Stimulated activated CD4-positive, alpha-beta T cell treated with anti-CD3 and anti-CD28 coated beads, Interleukin-2, amount 100 ng/mL, for 48 hours (primary cell): ENCODE measurements at regions not wholly inside any gene's neighbourhood (a gene's known extent, or its start where the extent isn't known, plus 50 kb on each side); places are given as distances from the start of the nearest gene placed in this dataset.
"Not testable (repeated sequence)": the region's sequence is repeated elsewhere in the genome, so short reads cannot be mapped to it uniquely, and the experiment has no call there.

ENCODE experiments used
- DNase-seq, 2 donors: peaks; one replicate each; pipeline ENCODE4 v3.0.0-alpha.2; 2020

DNA sequence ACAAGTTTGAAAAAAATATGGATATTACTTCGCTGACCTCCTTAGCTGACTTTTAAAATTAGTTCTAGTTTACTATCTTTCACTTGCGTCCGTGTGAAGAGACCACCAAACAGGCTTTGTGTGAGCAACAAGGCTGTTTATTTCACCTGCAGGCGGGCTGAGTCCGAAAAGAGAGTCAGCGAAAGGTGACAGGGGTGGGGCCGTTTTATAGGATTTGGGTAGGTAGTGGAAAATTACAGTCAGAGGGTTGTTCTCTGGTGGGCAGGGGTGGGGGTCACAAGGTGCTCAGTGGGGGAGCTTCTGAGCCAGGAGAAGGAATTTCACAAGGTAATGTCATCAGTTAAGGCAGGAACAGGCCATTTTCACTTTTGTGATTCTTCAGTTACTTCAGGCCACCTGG is 203.7 kb downstream of the POM121L12 start:
- not testable (repeated sequence) for DNase-seq

DNA sequence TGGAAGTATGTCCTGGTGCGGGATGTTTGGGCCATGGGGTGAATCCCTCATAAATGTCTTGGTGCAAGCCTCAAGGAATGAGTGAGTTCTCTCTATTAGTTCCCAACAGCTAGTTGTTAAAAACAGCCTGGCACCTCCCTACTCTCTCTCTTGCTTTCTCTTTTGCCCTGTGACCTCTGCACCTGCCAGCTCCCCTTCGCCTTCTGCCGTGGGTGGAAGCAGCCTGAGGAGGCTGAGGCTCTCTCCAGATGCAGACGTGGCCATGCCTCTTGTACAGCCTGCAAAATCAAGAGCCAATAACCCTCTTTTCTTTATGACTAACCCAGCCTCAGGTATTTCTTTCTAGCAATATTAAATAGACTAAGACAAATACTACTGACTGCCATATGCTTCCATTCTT is 210.3 kb downstream of the POM121L12 start:
- DNase-seq = no peak

DNA sequence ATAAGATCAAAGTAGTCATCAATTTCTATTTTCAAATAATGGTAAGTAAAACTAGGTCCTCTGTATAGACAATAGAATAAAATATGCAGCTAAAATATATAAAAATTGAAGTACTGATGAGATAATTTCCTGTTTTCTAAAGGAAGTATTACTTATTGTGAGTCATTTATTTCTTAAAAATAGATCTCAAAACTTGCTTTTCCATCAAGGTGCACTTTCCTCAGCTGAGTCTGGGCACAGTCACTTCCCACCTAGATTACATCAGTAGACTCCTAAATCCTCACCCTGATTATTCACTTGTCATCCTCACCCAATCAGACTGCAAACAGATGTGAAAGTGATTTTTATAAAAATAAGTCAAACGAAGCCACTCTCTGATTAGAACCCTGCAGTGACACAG is 211.5 kb downstream of the POM121L12 start:
- no peak for DNase-seq

DNA sequence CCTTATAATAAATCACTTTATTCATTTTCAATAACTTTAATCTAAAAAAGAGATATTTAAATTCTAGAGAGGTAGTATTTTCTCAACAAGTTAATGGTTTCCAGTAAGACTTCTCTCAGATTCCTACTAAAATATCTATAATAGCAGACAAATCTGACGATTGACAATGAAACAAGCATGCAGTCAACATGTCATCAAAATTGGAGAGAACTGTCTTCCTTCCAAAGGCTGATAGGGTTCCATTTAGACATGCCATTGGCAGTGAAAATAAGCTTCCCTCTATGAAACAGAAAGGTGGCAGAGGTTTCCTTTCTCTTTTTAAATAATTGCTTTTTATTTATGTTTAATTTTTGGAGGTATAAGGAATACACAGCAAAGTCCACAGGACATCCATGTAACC is 217.1 kb downstream of the POM121L12 start:
- no peak for DNase-seq

DNA sequence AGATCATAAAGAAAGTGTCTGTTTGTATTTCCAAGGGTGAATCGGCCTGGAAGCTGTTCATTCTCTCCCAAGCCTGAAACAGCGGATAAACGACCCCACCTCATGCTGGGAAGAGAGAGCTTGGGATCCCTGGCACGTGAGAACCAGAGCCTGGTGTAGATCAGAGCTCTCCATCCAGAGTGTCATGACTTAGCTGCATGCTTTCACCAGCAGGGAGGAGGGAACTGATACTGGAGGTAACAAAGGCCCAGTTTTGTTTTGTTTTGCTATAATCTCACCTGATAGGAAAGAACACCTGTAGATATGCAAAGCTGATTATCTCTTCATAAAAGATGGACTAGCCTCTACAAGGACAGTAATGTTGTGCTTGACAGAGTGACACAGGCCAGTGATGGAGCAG is 236.6 kb downstream of the POM121L12 start:
- no peak for DNase-seq

DNA sequence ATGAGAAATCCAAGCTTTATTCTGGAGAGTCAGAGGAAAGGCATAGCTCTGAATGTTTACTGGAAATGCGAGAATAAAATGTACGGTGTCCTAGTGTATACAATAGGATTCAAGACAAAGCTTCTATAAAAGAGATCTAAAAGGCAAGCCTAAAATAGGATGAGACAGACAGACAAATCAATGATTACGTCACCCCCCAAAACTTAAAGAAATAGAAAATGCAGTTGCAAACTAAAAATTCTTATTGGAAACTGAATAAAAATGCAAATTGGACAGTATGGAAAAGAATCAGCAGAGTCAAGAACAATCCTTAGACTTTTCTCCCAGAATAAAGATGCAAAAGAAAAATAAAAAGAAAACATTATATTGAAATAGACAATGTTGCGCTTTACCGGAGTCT is 245.9 kb downstream of the POM121L12 start:
- DNase-seq = no peak

DNA sequence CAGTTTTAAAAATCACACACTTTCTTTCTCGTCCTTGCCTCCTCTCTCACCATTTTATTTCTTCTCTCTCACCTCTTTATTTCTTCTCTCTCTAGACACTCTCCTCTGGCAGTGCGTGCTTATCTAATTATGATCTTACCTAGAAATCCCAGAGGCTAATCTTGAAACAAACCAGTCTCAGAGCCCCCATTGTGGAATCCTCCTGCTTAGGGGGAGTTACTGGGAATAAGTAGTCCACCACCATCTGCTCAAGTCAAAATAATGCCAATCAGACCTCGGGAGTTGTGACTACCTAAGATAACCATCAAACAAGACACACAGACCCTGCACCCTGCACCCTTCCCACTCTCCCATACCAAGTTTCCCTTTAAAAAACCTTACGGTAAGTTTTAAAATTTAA is 256.9 kb downstream of the POM121L12 start:
- no peak for DNase-seq

DNA sequence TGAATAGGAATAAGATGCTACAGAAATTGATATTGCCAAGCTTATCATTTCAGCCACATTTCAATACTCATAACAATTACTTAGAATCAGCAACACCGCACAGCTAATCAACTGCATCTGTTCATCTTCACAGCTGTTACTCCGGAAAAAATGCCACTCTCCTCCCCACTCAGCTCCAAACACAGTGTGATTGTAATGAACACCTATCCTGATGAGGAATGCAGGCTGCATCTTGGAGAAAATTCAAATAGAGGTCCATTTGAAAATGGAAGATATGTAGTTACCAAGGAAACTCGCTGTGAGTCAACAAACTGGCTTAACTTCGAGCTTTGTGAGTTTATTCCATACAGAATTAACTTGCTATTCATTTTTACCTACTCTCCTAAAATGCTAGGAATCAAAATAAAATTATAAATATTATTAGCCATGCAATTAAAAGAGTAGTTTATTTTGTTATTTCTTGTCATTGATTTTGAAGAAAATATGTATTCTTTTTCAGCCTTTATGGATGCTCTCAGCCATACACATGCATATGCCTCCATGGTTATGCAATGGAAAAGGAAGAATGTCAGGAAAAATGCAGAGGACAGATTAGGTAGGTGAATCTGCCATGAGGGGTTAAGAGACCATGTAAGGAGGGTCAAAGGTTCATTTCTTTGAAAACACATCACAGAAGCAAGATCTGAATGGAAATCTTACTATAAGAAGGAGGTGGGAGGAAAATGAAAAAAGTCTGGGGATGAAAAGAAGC is 267.2 kb downstream of the POM121L12 start:
- DNase-seq = no peak

DNA sequence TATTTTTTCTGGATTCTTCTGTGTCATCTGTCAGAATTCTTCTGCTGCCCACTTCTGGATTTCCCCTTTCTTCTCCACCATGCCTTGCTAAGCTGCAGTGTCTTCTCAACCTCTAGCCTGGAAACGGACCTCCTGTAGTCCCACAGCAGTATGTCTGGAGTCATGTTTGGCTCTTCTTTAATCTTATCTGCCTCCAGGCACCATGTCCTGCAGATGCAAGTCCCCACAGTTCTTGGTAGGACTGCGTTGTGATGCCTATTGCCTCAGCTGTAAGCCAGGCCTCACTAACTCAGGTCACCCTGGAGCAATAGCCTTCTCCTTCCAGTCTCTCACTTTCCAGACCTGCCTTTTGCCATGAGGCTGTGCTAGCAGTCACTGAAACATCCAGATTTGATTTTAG is 268.3 kb downstream of the POM121L12 start:
- DNase-seq = no peak

DNA sequence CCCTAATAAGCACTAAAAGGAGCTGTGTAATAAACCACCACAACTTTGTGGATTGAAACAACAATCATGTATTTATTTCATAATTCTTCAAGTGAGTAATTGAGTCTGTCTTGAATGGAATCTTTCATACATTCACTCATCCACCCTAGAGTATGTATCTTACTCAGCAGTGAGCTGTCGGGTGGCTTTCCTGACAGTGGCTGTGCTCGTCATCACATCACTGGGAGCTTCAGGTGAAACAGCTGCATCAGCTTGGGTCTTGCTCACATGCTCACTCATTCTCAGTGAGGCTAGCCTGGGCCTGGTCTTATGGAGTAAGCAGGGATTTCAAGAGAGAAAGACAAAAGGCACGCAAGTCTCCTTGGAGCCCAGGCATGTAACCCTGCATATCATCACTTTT is 271.4 kb downstream of the POM121L12 start:
- no peak for DNase-seq

DNA sequence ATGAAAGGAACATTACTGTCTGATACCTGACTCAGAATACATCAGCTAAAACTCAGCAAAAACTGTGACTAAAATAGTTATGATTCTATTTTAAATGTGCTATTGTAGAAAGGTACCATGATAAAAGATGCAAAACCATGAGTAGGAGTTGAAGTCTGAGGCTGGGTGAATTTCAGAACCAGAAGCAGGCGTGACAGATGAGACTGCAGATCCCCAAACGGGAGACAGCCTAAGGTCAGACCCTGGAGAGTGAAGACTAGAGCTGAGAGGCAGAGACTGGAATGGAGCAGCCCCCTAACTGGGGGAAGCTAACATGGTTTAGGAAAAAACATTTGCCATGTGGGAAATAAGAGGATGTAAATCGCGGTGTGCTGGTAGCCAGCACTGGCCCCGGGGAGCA is 275.8 kb downstream of the POM121L12 start:
- no peak for DNase-seq

DNA sequence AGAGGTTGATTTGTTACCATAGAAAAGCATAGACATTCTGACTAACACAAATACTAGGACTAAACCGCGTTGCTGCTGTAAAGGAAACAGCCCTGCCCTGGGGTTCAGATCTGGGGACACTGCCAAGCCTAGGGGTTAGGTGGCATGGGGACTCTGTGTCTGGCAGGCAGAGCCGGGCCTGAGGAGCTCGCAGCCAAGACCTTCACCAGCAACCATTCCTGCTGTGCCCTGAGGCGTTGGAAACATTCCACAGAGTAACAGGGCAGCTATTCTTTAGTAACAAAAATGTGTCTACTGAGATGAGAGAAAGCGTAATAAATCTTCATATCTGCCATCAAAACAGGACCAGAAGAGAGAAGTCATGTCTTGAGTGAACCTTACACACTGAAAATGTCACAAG is 280.5 kb downstream of the POM121L12 start:
- DNase-seq = no peak

DNA sequence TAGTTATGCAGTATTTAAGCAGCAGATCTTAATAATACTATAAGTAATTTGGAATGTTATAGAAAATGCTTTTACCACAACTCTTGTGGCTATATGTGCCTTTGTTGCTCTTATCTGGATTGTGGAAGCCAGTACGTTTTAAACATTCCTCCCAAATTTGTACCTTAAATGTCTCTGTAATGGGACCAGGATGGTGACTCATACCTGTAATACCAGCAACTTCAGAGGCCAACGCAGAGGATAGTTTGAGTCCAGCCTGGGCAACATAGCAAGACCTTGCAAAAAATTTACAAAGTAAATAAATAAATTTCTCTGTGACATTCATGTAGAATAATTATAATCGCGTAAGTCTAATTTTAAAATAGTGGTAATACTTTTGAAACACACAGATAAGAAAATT is 283.1 kb downstream of the POM121L12 start:
- DNase-seq = no peak

DNA sequence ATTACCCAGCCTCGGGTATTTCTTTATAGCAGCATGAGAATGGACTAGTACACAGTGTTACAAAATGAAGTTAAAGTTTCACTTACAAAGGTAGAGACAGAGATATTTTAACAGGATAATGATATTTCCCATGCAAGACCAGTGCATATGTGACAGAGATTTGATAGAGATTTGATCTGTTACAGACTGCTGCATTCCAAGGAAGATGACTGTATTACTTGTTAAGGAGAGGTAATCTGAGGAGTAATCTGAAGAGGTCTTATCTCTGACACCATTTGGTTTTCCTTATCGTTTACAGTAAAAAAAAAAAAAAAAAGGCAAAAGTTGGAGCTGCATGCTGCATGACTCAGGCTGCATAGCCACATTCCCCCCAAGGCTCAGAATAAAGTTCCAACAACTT is 289.6 kb downstream of the POM121L12 start:
- no peak for DNase-seq

DNA sequence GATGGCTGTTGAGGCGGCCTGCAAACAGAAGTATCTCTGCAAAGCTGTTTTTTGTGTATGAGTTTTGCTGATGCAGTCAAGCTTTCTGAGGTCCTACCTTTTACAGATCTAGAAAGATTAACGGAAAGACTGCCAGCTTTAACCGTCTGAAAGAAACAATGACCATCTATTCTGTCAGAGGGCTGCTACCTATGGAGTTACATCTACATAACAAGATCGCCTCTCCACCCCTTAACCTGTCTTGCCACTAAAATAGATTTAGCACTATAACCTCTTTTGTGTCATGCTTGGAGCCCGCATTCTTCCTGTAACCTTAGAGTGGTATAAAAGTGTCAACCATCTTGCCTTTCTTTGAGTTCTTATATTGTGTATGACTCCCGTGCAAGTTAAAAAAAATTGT is 291.2 kb downstream of the POM121L12 start:
- no peak for DNase-seq

DNA sequence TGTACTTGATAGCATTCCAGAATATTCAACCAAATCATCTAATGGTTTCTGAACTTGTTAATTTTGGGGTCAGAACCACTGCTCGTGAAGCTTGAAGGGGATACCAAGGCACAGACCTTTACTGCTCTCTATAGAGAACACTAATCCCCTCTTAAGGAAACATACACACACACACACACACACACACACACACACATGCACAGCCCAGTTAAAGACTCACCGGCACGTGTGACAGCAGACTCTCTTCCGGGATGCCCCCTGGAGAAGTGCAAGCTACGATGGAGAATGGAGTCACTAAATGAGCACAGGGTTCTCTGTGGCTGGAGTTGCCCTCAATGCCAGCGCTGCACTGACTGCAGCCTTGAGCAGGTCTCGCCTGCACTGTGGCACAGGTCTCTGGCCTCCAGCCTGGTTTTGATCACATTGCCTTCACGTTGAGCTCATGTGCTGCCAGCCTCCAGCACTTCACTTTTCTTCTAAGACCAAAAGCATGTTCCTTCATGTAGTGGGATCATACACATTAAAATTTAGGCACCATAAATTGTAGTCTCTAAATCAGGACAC is 300.8 kb downstream of the POM121L12 start:
- DNase-seq = no peak

DNA sequence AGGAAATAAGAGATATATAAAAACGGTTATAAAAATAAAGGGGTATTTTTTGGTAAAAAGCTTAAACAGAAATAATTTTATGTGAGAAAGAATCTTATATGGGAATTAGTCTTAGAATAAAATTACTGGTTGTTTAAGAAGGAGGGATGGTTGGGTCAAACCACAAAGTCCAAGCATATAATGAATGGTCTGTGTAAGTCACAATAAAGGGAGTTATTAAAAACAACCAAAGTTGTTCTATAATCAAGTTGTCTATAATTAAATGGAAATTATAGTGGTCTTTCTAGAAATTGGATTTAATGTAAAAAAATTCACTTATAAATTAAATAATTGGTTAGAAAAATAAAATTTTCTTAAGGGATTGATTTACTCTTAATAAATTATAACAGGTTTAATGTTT is 304.8 kb downstream of the POM121L12 start:
- no peak for DNase-seq

DNA sequence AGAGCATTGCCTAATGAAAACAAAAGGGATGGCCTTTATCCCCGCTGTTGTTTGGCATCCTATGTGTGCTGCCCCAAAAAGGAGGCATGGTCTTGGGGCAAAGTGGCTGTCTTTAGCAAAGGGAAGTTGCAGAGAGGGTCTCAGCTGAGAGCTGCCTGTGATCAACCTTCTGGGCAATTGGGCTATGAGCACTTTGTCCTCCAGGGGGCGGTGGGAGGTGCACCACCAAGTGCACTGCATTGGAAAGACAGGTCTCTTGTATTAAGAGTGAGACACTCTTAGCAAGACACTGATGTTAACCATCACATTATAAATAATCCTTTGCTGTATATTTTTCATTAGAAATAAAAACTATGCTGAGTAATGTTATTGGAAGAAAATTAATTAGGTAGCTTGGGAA is 314.8 kb downstream of the POM121L12 start:
- DNase-seq = peak in 1 of 2 donors; percentile 5

DNA sequence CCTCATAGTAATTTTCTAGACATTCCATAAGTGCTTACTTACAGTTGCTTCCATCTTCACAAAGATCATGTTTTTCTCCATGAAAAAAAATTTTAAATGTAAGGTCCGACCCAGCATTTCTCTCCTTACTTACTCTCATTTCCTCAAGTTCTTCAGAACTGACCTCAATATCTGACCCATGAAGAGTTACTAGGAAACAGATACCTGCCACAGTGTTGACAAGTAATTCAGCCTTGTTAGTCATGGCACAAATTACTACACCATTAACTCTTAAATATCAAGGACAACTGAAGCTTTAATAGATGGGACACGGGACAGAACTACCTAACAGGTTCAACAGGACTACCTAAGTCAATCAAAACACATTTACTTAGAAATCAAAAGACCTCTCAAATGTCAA is 316.2 kb downstream of the POM121L12 start:
- DNase-seq = no peak

DNA sequence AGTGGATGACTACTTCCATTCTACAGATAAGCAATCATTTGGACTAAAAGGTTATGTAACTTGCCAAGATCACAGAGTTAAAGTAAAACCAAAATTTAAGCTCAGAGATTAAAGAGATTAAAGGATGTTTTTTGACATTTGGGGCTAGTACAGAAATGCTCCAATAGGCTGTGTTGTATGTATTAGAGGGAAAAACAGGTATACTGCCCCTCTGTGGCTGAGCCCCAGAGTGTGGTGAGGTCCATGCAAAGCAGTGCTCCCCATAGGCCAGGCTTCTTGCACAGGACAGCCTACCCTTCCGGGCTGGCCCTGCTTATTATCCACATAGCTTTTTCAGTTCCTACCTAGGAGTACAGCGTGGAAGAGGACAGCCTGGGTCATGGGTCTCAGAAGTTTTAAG is 322.8 kb downstream of the POM121L12 start:
- DNase-seq = no peak

DNA sequence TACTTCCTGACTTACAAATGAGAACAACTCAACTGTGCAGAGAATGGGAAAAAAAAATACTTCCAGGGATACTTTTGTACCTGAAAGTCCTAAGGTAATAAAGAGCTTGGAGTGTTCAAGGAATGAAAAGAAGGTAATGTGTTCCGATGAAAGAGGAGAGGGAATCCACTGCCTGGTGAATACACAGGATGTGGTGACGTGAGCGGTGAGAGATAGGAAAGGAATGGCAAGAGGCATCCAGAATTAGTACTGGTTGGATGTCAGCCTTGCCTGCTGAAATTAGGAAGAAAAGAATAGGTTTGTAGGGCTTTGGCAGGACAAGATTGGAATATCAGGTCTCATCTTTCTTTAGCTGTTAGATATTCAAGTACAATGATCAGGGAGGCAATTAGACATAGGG is 347.7 kb downstream of the POM121L12 start:
- DNase-seq = no peak

DNA sequence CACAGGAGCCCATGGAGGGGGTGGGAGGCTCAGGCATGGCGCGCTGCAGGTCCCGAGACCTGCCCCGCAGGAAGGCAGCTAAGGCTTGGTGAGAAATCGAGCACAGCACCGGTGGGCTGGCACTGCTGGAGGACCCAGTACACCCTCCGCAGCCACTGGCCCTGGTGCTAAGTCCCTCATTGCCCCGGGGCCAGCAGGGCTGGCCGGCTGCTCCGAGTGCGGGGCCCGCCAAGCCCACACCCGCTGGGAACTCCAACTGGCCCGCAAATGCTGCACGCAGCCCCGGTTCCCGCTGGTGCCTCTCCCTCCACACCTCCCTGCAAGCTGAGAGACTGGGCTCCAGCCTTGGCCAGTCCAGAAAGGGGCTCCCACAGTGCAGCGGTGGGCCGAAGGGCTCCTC is 349.8 kb downstream of the POM121L12 start:
- not testable (repeated sequence) for DNase-seq

DNA sequence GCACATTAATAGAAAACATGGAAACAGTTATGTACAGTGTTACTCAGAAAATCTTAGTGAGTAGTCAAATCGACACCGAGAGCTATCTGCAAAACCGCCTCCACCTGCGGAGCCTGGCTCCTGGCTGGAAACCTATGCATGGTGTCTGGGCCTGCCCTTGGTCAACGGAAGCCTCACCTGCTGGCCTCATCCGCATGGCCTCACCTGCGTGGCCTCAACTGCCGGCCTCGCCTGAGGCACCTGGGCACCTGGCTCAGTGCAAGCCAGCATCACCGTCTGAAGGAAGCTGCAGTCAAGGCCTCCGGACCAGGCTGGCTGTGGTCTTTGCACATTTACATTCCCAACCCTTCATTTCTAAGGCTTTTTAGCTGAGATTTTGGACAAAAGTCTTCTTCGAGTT is 352.1 kb downstream of the POM121L12 start:
- DNase-seq = no peak

DNA sequence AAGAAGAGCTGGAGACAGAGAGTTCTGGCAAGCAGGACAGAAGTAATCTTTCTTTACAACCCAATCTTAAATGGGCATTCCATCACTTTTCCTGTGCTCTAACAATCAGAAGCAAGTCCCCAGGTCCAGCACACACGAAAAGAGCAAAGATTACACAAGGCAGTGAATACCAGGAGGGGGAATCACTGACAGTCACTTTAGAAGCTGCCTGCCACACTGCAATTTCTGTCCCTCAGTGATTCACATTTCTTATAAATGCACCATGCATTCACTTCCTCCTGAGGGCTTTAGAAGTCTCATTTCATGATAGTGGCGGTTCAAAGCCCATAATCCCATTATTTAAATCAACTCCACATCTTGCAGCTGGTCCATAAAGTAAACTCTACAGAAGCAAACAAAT is 362.5 kb downstream of the POM121L12 start:
- DNase-seq = no peak

DNA sequence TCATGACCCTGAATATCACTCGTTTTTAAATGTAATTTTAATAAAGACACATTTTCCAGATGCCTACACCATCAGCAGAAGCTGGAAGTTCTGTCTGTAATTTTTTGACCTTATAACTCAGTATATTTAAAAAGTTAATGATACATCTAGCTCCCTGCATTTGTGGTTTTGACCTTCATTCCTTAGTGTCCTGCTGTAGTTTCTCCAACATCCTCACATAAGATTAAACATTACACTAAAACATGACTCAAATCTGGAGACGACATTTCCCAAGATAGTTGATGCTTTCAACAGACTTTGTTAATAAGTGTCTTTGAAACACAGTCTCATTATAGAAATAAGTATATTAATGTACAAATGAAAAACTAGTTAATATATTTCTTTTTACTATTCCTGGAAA is 363.1 kb downstream of the POM121L12 start:
- no peak for DNase-seq
